ENCODE measurements at regions not wholly inside any gene's neighbourhood (a gene's known extent, or its start where the extent isn't known, plus 50 kb on each side); places are given as distances from the start of the nearest gene placed in this dataset.

DNA sequence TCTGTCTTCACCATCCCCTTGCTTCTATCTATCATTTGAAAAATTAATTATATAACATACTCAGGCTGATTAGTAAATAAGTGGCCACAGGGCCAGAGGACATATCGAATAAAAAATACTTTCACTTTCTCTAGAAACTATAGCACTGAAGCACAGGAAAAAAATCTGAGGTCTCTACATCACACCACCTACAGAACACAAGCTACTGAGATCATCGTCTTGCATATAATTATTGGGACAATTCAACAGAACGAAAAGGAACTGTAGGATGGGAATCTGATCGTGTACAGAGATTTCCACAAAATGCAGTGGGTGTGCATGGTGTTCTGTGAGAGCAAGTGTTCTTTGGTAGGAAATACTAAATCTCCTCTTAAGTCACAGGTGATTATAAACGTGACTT, 289.6 kb upstream of the ERCC4 start (continued):
- TF ChIP-seq ZBTB49 (tag by site-specific recombination; IDR thresholded peaks at IDR 0.05; ENCODE audit: low read depth) (no peak), ZNF626 (tag by site-specific recombination; IDR thresholded peaks at IDR 0.05) (no peak), ZNF664 (tag by site-specific recombination; IDR thresholded peaks at IDR 0.05) (no peak), ZNF548 (tag by site-specific recombination; IDR thresholded peaks at IDR 0.05) (no peak), YY1 (tag by site-specific recombination; IDR thresholded peaks at IDR 0.05) (no peak), ZNF155 (tag by site-specific recombination; IDR thresholded peaks at IDR 0.05) (no peak), ZNF292 (tag by site-specific recombination; IDR thresholded peaks at IDR 0.05; ENCODE audit: borderline replicate concordance, low read depth) (no peak), ZNF658 (tag by site-specific recombination; IDR thresholded peaks at IDR 0.05) (no peak), ZNF544 (tag by site-specific recombination; IDR thresholded peaks at IDR 0.05) (no peak), KLF7 (tag by site-specific recombination; IDR thresholded peaks at IDR 0.05; ENCODE audit: borderline replicate concordance) (no peak)

DNA sequence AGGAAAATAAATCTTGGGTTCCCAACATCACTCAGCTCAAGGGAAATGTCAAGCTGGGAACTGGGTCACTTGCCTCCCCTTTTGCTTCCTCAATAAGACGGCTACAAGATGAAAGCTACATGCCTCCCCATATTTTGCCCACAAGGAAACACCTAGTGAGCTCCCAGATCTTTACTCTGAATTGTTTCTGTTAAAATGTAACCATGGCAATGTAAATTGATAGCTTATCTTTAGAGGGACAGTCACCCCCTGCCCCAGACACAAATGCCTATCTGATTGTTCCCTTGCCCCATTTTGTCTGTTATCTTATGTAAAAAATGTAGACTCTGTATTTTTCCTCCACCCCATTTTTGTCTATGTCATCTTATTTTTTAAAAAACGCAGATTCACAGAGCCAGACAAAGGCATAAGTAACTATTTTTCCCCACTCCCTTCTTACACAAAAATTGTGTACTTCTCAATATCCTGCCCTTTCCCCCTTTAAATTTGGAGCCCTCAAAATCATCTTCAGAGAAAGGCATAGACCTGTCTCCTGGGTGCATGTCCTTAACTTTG, 288.7 kb upstream of the ERCC4 start:
- Histone ChIP-seq H3K9me3 (ENCODE audit: control insufficient read depth, insufficient read depth, low read depth, low read length) (no peaks in the 10 kb centered on the region), H3K4me1 (ENCODE audit: control insufficient read depth, insufficient read depth, low read length) (no peaks in the 10 kb centered on the region), H3K4me3 (ENCODE audit: low read depth, low read length) (no peak overlapping the region), H3K27ac (ENCODE audit: extremely low read depth, low read depth, low read length) (no peak overlapping the region), H3K36me3 (ENCODE audit: control insufficient read depth in 2 of 2, insufficient read depth in 1 of 2, low read length in 2 of 2) (no peaks in the 10 kb centered on the region)
- POLR2A ChIA-PET: no interaction called here
- CTCF ChIA-PET: no interaction called here
- TF ChIP-seq, protein P1, sequence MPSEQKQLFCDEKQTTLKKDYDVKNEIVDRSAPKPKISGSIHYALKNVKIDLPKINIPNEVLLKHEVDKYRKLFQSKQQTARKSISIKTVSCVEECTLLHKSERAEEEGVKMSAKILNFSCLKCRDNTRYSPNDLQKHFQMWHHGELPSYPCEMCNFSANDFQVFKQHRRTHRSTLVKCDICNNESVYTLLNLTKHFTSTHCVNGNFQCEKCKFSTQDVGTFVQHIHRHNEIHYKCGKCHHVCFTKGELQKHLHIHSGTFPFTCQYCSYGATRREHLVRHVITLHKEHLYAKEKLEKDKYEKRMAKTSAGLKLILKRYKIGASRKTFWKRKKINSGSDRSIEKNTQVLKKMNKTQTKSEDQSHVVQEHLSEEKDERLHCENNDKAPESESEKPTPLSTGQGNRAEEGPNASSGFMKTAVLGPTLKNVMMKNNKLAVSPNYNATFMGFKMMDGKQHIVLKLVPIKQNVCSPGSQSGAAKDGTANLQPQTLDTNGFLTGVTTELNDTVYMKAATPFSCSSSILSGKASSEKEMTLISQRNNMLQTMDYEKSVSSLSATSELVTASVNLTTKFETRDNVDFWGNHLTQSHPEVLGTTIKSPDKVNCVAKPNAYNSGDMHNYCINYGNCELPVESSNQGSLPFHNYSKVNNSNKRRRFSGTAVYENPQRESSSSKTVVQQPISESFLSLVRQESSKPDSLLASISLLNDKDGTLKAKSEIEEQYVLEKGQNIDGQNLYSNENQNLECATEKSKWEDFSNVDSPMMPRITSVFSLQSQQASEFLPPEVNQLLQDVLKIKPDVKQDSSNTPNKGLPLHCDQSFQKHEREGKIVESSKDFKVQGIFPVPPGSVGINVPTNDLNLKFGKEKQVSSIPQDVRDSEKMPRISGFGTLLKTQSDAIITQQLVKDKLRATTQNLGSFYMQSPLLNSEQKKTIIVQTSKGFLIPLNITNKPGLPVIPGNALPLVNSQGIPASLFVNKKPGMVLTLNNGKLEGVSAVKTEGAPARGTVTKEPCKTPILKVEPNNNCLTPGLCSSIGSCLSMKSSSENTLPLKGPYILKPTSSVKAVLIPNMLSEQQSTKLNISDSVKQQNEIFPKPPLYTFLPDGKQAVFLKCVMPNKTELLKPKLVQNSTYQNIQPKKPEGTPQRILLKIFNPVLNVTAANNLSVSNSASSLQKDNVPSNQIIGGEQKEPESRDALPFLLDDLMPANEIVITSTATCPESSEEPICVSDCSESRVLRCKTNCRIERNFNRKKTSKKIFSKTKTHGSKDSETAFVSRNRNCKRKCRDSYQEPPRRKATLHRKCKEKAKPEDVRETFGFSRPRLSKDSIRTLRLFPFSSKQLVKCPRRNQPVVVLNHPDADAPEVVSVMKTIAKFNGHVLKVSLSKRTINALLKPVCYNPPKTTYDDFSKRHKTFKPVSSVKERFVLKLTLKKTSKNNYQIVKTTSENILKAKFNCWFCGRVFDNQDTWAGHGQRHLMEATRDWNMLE (tag by site-specific recombination; conservative IDR thresholded peaks at IDR 0.05; ENCODE audit: low read depth): no peak
- no peak for TF ChIP-seq ZNF140 (tag by site-specific recombination; IDR thresholded peaks at IDR 0.05)
- TF ChIP-seq ZNF146 (tag by site-specific recombination; IDR thresholded peaks at IDR 0.05): no peak
- no peak for TF ChIP-seq BCL6B (tag by site-specific recombination; IDR thresholded peaks at IDR 0.05)
- no peak for TF ChIP-seq ZNF19 (tag by site-specific recombination; IDR thresholded peaks at IDR 0.05; ENCODE audit: low read depth)
- TF ChIP-seq, protein P2, sequence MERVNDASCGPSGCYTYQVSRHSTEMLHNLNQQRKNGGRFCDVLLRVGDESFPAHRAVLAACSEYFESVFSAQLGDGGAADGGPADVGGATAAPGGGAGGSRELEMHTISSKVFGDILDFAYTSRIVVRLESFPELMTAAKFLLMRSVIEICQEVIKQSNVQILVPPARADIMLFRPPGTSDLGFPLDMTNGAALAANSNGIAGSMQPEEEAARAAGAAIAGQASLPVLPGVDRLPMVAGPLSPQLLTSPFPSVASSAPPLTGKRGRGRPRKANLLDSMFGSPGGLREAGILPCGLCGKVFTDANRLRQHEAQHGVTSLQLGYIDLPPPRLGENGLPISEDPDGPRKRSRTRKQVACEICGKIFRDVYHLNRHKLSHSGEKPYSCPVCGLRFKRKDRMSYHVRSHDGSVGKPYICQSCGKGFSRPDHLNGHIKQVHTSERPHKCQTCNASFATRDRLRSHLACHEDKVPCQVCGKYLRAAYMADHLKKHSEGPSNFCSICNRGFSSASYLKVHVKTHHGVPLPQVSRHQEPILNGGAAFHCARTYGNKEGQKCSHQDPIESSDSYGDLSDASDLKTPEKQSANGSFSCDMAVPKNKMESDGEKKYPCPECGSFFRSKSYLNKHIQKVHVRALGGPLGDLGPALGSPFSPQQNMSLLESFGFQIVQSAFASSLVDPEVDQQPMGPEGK (tag by site-specific recombination; IDR thresholded peaks at IDR 0.05): no peak
